Adrenal gland (tissue), 5 donors: ENCODE measurements at regions not wholly inside any gene's neighbourhood (a gene's known extent, or its start where the extent isn't known, plus 50 kb on each side); places are given as distances from the start of the nearest gene placed in this dataset.

Experiments
- CTCF ChIP-seq, 6 experiments: fragments of 450-650 bp in 4 of 6; fragments of 200-600 bp in 2 of 6; sonication (generic) in 1 of 6; IDR thresholded peaks; 1 replicate in 5 of 6; 2 replicates in 1 of 6; pipeline versions ENCODE4 v1.5.1 to v1.8.0; 2016 to 2021; ENCODE audit warnings: antibody characterized with exemption in 6 of 6, mild to moderate bottlenecking in 2 of 6, moderate library complexity in 1 of 6
- POLR2A ChIP-seq, 2 donors: fragments of 450-650 bp; IDR thresholded peaks; one replicate each; pipeline ENCODE4 v1.6.1; 2017; ENCODE audit warnings: antibody characterized with exemption in 2 of 2, mild to moderate bottlenecking in 2 of 2, moderate library complexity in 1 of 2
- donor health status: DM: no; HTN: no; CAD: no.

GRCh38 chr16:17676171-17676570, 205.4 kb upstream of the XYLT1 start:
- TF ChIP-seq CTCF (IDR thresholded peaks at IDR 0.05) (no peak), POLR2A (IDR thresholded peaks at IDR 0.05) (no peak)
